Vagina (tissue), 2 donors: ENCODE measurements at regions not wholly inside any gene's neighbourhood (a gene's known extent, or its start where the extent isn't known, plus 50 kb on each side); places are given as distances from the start of the nearest gene placed in this dataset.
A peak's percentile ranks its signal among the peaks of the same experiment; 100 is the strongest.

Experiments used
- DNase-seq, 2 donors: peaks; one replicate each; pipeline ENCODE4 v3.0.0-alpha.2; 2017; ENCODE audit errors: extremely low spot score in 2 of 2
- H3K27ac ChIP-seq: fragments of 200-600 bp; sonication (generic); one replicate; pipeline ENCODE4 v1.5.1; 2019
- H3K27me3 ChIP-seq: fragments of 200-600 bp; sonication (generic); one replicate; pipeline ENCODE4 v1.5.1; 2019
- H3K36me3 ChIP-seq, 2 donors: fragments of 200-600 bp; sonication (generic); one replicate each; pipeline ENCODE4 v1.5.1; 2017 to 2019
- H3K4me1 ChIP-seq: fragments of 200-600 bp; sonication (generic); one replicate; pipeline ENCODE4 v1.5.1; 2019
- H3K4me3 ChIP-seq, 2 donors: fragments of 200-600 bp; sonication (generic); 1 replicate in 1 of 2; 2 replicates in 1 of 2; pipeline ENCODE4 v1.5.1; 2016 to 2019
- H3K9me3 ChIP-seq: fragments of 200-600 bp; sonication (generic); one replicate; pipeline ENCODE4 v1.5.1; 2019
- CTCF ChIP-seq, 3 experiments: fragments of 450-650 bp in 2 of 3; fragments of 200-600 bp in 1 of 3; sonication (generic) in 1 of 3; IDR thresholded peaks; one replicate each; pipeline ENCODE4 v1.5.1; 2017 to 2019; ENCODE audit warnings: antibody characterized with exemption in 3 of 3, mild to moderate bottlenecking in 2 of 3, moderate library complexity in 2 of 3
- POLR2A ChIP-seq, 2 donors: fragments of 450-650 bp; IDR thresholded peaks; one replicate each; pipeline ENCODE4 v1.6.1; 2017; ENCODE audit warnings: antibody characterized with exemption in 2 of 2, mild to moderate bottlenecking in 2 of 2, moderate library complexity in 2 of 2
- POLR2AphosphoS5 ChIP-seq, 2 donors: sonication (generic); formaldehyde crosslinking; IDR thresholded peaks; one replicate each; pipeline ENCODE4 v1.9.0; 2017; ENCODE audit warnings: antibody characterized with exemption in 2 of 2, mild to moderate bottlenecking in 2 of 2, low read depth in 1 of 2; ENCODE audit not compliant: insufficient read depth in 1 of 2
- intact Hi-C: fragments of 100-400 bp; cut with DNase I; formaldehyde crosslinking; loops from one replicate; pipeline ENCODE4 v1.15.1; 2023

GRCh38 chr20:1806456-1806855 is 88.8 kb upstream of the SIRPA start:
- intact Hi-C loops = no loop called here
- DNase-seq = peak; percentile 58 to 72
- no peaks in the 10 kb centered on the region for H3K36me3 ChIP-seq

GRCh38 chr20:1805816-1806215 is 89.4 kb upstream of the SIRPA start:
- TF ChIP-seq POLR2A (IDR thresholded peaks at IDR 0.05) (no peak), POLR2AphosphoS5 (IDR thresholded peaks at IDR 0.05; ENCODE audit: insufficient read depth in 1 of 2, low read depth in 1 of 2) (peak in 1 of 2 donors; percentile 41), CTCF (IDR thresholded peaks at IDR 0.05) (no peak)
- Histone ChIP-seq H3K9me3 (no peaks in the 10 kb centered on the region), H3K36me3 (no peaks in the 10 kb centered on the region), H3K4me3 (no peak overlapping the region), H3K27me3 (no peaks in the 10 kb centered on the region), H3K4me1 (peaks cover 46% of the 10 kb centered on the region), H3K27ac (peak overlapping the region; percentile 10)
- no peak for DNase-seq
- intact Hi-C loops = no loop called here

More at GRCh38 chr20:1806456-1806855, 88.8 kb upstream of the SIRPA start:
- no peak for TF ChIP-seq CTCF (IDR thresholded peaks at IDR 0.05)
- TF ChIP-seq POLR2AphosphoS5 (IDR thresholded peaks at IDR 0.05; ENCODE audit: insufficient read depth in 1 of 2, low read depth in 1 of 2) = no peak
- no peak for TF ChIP-seq POLR2A (IDR thresholded peaks at IDR 0.05)
- no peaks in the 10 kb centered on the region for H3K9me3 ChIP-seq
- H3K27ac ChIP-seq = peak overlapping the region; percentile 10
- H3K4me3 ChIP-seq = no peak overlapping the region
- H3K4me1 ChIP-seq = peaks cover 52% of the 10 kb centered on the region
- no peaks in the 10 kb centered on the region for H3K27me3 ChIP-seq

GRCh38 chr20:1805161-1805581 is 90.0 kb upstream of the SIRPA start:
- Histone ChIP-seq H3K27ac (no peak overlapping the region), H3K4me1 (peaks cover 40% of the 10 kb centered on the region), H3K27me3 (no peaks in the 10 kb centered on the region), H3K4me3 (no peak overlapping the region), H3K36me3 (no peaks in the 10 kb centered on the region), H3K9me3 (no peaks in the 10 kb centered on the region)
- TF ChIP-seq CTCF (IDR thresholded peaks at IDR 0.05) (no peak), POLR2A (IDR thresholded peaks at IDR 0.05) (no peak), POLR2AphosphoS5 (IDR thresholded peaks at IDR 0.05; ENCODE audit: insufficient read depth in 1 of 2, low read depth in 1 of 2) (no peak)
- DNase-seq = peak; percentile 71 to 82
- intact Hi-C loops = no loop called here

GRCh38 chr20:1804554-1804956 is 90.7 kb upstream of the SIRPA start:
- H3K27me3 ChIP-seq = no peaks in the 10 kb centered on the region
- intact Hi-C loops = loop anchor here (5.0 kb wide), 1 partner anchor 83 kb away; no protein-coding TSS in a partner anchor
- TF ChIP-seq CTCF (IDR thresholded peaks at IDR 0.05) (no peak), POLR2A (IDR thresholded peaks at IDR 0.05) (no peak), POLR2AphosphoS5 (IDR thresholded peaks at IDR 0.05; ENCODE audit: insufficient read depth in 1 of 2, low read depth in 1 of 2) (no peak)
- H3K9me3 ChIP-seq = no peaks in the 10 kb centered on the region
- no peak overlapping the region for H3K4me3 ChIP-seq
- no peak overlapping the region for H3K27ac ChIP-seq
- H3K36me3 ChIP-seq = no peaks in the 10 kb centered on the region
- H3K4me1 ChIP-seq = peaks cover 39% of the 10 kb centered on the region
- DNase-seq = peak; percentile 84 to 93

- intact Hi-C loops = loop anchor here (5.0 kb wide), 1 partner anchor 83 kb away; no protein-coding TSS in a partner anchor
- TF ChIP-seq POLR2A (IDR thresholded peaks at IDR 0.05) (no peak), CTCF (IDR thresholded peaks at IDR 0.05) (no peak), POLR2AphosphoS5 (IDR thresholded peaks at IDR 0.05; ENCODE audit: insufficient read depth in 1 of 2, low read depth in 1 of 2) (no peak)
- peak in 1 of 2 donors; percentile 85 for DNase-seq
- Histone ChIP-seq H3K27me3 (no peaks in the 10 kb centered on the region), H3K36me3 (no peaks in the 10 kb centered on the region), H3K4me3 (peak overlapping the region; percentile 41 to 58), H3K27ac (peak overlapping the region; percentile 76), H3K4me1 (peaks cover 39% of the 10 kb centered on the region), H3K9me3 (no peaks in the 10 kb centered on the region)
These were observed 91.2 kb upstream of the SIRPA start for GRCh38 chr20:1803932-1804501.
